ENCODE measurements at regions not wholly inside any gene's neighbourhood (a gene's known extent, or its start where the extent isn't known, plus 50 kb on each side); places are given as distances from the start of the nearest gene placed in this dataset.

DNA sequence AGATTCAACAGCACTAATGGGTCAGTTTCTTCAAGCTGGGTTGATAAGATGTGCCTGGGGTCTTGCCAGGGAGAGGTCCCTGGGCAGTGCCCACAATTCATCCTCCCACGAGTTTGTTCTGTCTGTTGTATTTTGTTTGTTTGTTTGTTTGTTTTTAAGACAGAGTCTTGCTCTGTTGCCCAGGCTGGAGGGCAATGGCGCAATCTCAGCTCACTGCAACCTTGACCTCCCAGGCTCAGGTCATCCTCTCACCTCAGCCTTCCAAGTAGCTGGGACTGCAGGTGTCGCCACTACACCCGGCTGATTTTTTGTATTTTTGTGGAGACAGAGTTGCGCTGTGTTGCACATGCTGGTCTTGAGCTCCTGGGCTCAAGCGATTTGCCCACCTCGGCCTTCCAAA lies 120.1 kb downstream of the NUFIP1 start:
- H3K4me1 Mint-ChIP-seq (ENCODE audit: low read depth), result no peaks in the 10 kb centered on the region
- DNase-seq (no peak), ATAC-seq (ENCODE audit: poor library complexity) (no peak)
- no peaks in the 10 kb centered on the region for H3K4me1 ChIP-seq (ENCODE audit: insufficient read depth, low read length)
- POLR2A ChIA-PET, result no interaction called here
- no peak overlapping the region for H3K27ac Mint-ChIP-seq
- no peaks in the 10 kb centered on the region for H3K36me3 Mint-ChIP-seq (ENCODE audit: low read depth)
- intact Hi-C loops (cut with DNase I, micrococcal nuclease), result no loop called here
- no peaks in the 10 kb centered on the region for H3K36me3 ChIP-seq (ENCODE audit: insufficient read depth, low read length)
- H3K27me3 Mint-ChIP-seq, result peaks cover 9% of the 10 kb centered on the region
- no peak overlapping the region for H3K27ac ChIP-seq (ENCODE audit: low read depth in 1 of 2, low read length in 2 of 2)
- no peak overlapping the region for H3K4me3 Mint-ChIP-seq
- H3K27me3 ChIP-seq (ENCODE audit: control insufficient read depth in 1 of 2, insufficient read depth in 2 of 2, low read length in 2 of 2), result no peaks in the 10 kb centered on the region
- TF ChIP-seq, protein P1, sequence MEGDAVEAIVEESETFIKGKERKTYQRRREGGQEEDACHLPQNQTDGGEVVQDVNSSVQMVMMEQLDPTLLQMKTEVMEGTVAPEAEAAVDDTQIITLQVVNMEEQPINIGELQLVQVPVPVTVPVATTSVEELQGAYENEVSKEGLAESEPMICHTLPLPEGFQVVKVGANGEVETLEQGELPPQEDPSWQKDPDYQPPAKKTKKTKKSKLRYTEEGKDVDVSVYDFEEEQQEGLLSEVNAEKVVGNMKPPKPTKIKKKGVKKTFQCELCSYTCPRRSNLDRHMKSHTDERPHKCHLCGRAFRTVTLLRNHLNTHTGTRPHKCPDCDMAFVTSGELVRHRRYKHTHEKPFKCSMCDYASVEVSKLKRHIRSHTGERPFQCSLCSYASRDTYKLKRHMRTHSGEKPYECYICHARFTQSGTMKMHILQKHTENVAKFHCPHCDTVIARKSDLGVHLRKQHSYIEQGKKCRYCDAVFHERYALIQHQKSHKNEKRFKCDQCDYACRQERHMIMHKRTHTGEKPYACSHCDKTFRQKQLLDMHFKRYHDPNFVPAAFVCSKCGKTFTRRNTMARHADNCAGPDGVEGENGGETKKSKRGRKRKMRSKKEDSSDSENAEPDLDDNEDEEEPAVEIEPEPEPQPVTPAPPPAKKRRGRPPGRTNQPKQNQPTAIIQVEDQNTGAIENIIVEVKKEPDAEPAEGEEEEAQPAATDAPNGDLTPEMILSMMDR (IDR thresholded peaks at IDR 0.05), result no peak
- no peaks in the 10 kb centered on the region for H3K9me3 Mint-ChIP-seq
- CTCF ChIA-PET, result no interaction called here
- H3K4me3 ChIP-seq (ENCODE audit: low read length), result no peak overlapping the region
- H3K9me3 ChIP-seq (ENCODE audit: control insufficient read depth in 1 of 2, insufficient read depth in 1 of 2, low read length in 2 of 2), result peaks cover 0 to 6% of the 10 kb centered on the region in 2 experiments

DNA sequence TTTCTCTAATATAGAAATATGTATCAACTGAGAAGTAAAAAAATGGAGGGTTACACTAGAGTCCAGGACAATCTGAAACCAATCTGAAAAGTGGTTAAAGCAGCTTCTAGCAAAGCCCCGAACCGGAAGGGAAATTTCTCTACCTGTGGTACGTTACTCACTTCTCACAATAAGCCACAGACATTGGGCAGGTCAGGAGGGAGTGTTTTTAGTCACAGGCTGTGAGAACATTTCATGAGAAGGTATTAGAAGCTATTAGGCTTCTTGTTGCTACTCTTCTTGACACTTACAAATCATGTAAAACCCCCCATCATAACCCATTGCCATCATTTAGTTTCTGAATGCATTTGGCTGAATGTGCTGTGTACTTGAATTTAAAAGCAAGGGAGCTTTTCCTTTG lies 120.9 kb downstream of the NUFIP1 start:
- Histone ChIP-seq H3K27me3 (ENCODE audit: control insufficient read depth in 1 of 2, insufficient read depth in 2 of 2, low read length in 2 of 2) (no peaks in the 10 kb centered on the region), H3K36me3 (ENCODE audit: insufficient read depth, low read length) (no peaks in the 10 kb centered on the region), H3K4me1 (ENCODE audit: insufficient read depth, low read length) (no peaks in the 10 kb centered on the region), H3K4me3 (ENCODE audit: low read length) (no peak overlapping the region), H3K27ac (ENCODE audit: low read depth in 1 of 2, low read length in 2 of 2) (no peak overlapping the region), H3K9me3 (ENCODE audit: control insufficient read depth in 1 of 2, insufficient read depth in 1 of 2, low read length in 2 of 2) (peaks cover 0 to 6% of the 10 kb centered on the region in 2 experiments)
- H3K4me1 Mint-ChIP-seq (ENCODE audit: low read depth), result no peaks in the 10 kb centered on the region
- no peak overlapping the region for H3K27ac Mint-ChIP-seq
- TF ChIP-seq, protein P1 (IDR thresholded peaks at IDR 0.05), result no peak
- ChIA-PET CTCF (no interaction called here), POLR2A (no interaction called here)
- H3K36me3 Mint-ChIP-seq (ENCODE audit: low read depth), result no peaks in the 10 kb centered on the region
- no peaks in the 10 kb centered on the region for H3K9me3 Mint-ChIP-seq
- H3K4me3 Mint-ChIP-seq, result no peak overlapping the region
- DNase-seq, result no peak
- ATAC-seq (ENCODE audit: poor library complexity), result no peak
- H3K27me3 Mint-ChIP-seq, result peaks cover 9% of the 10 kb centered on the region
- intact Hi-C loops (cut with DNase I, micrococcal nuclease), result no loop called here

DNA sequence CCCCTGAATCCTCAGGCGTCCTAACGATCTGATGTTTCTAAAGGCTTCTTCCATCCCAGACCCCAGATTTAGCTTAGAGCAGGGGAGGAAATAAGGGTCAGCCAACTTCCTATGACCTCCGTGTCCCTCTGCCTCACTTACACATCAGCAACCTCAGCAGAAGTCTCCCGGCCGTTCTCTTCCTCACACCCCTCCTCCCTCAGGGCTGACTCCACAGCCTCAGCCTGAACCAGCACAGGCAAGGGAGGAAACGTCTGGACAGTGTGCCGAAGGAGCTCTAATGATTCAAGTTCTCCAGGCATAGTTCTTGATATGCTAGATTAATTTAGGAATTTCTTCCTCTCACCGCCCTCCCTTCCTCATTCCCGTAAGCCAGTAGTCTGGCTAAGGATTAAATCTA lies 121.4 kb downstream of the NUFIP1 start:
- Histone ChIP-seq H3K4me3 (ENCODE audit: low read length) (no peak overlapping the region), H3K4me1 (ENCODE audit: insufficient read depth, low read length) (no peaks in the 10 kb centered on the region), H3K36me3 (ENCODE audit: insufficient read depth, low read length) (no peaks in the 10 kb centered on the region), H3K27me3 (ENCODE audit: control insufficient read depth in 1 of 2, insufficient read depth in 2 of 2, low read length in 2 of 2) (no peaks in the 10 kb centered on the region), H3K27ac (ENCODE audit: low read depth in 1 of 2, low read length in 2 of 2) (no peak overlapping the region), H3K9me3 (ENCODE audit: control insufficient read depth in 1 of 2, insufficient read depth in 1 of 2, low read length in 2 of 2) (peaks cover 0 to 6% of the 10 kb centered on the region in 2 experiments)
- no peaks in the 10 kb centered on the region for H3K9me3 Mint-ChIP-seq
- no peak for DNase-seq
- no peaks in the 10 kb centered on the region for H3K36me3 Mint-ChIP-seq (ENCODE audit: low read depth)
- CTCF ChIA-PET, result no interaction called here
- no peaks in the 10 kb centered on the region for H3K4me1 Mint-ChIP-seq (ENCODE audit: low read depth)
- TF ChIP-seq, protein P1 (IDR thresholded peaks at IDR 0.05), result no peak
- POLR2A ChIA-PET, result no interaction called here
- ATAC-seq (ENCODE audit: poor library complexity), result no peak
- peaks cover 9% of the 10 kb centered on the region for H3K27me3 Mint-ChIP-seq
- H3K4me3 Mint-ChIP-seq, result no peak overlapping the region
- intact Hi-C loops (cut with DNase I, micrococcal nuclease), result no loop called here
- no peak overlapping the region for H3K27ac Mint-ChIP-seq

Measured in CD4-positive, alpha-beta T cell (primary cell).